ENCODE measurements at regions not wholly inside any gene's neighbourhood (a gene's known extent, or its start where the extent isn't known, plus 50 kb on each side); places are given as distances from the start of the nearest gene placed in this dataset.

- TF ChIP-seq CTCF (conservative IDR thresholded peaks at IDR 0.05; ENCODE audit: low read length) (no peak), EZH2phosphoT487 (IDR thresholded peaks at IDR 0.05; ENCODE audit: borderline replicate concordance, low read depth, low read length) (no peak)
These were observed 315.8 kb downstream of the UACA start for GRCh38 chr15:70447521-70447920.

Data from OCI-LY7 (cell line).